GM13977 (cell line): ENCODE measurements at regions not wholly inside any gene's neighbourhood (a gene's known extent, or its start where the extent isn't known, plus 50 kb on each side); places are given as distances from the start of the nearest gene placed in this dataset.
"Not testable (repeated sequence)": the region's sequence is repeated elsewhere in the genome, so short reads cannot be mapped to it uniquely, and the experiment has no call there.

Experiments used
- DNase-seq: peaks from one replicate; pipeline ENCODE4 v3.0.0; 2012; ENCODE audit warnings: low spot score
- CTCF ChIP-seq: IDR thresholded peaks from 2 replicates; pipeline ENCODE4 v1.5.1; 2012; ENCODE audit warnings: mild to moderate bottlenecking, control low read depth; ENCODE audit not compliant: insufficient read depth; ENCODE audit errors: extremely low read depth, missing control alignments
- in situ Hi-C: fragments of 300-500 bp; cut with MboI; formaldehyde crosslinking; loops from one replicate; pipeline ENCODE4 v1.12.0; 2022; ENCODE audit warnings: low sequenced_read_pairs, low pct_unique_long_range_greater_than_20kb, mixed read lengths, inconsistent platforms; ENCODE audit not compliant: unreplicated experiment

GRCh38 chr13:50283017-50283416, 267.8 kb downstream of the KCNRG start:
- in situ Hi-C loops, result no loop called here
- no peak for DNase-seq
- TF ChIP-seq CTCF, result no peak

GRCh38 chr13:50284540-50284939, 269.3 kb downstream of the KCNRG start:
- no peak for DNase-seq
- no peak for TF ChIP-seq CTCF
- in situ Hi-C loops, result no loop called here

GRCh38 chr13:50285283-50285682, 270.0 kb downstream of the KCNRG start:
- no peak for TF ChIP-seq CTCF
- no peak for DNase-seq
- in situ Hi-C loops, result no loop called here

GRCh38 chr13:50286324-50286723, 271.1 kb downstream of the KCNRG start:
- in situ Hi-C loops, result no loop called here
- TF ChIP-seq CTCF, result no peak
- no peak for DNase-seq

GRCh38 chr13:50290186-50290585, 274.9 kb downstream of the KCNRG start:
- DNase-seq, result no peak
- TF ChIP-seq CTCF, result no peak
- in situ Hi-C loops, result no loop called here

GRCh38 chr13:50291611-50292010, 276.4 kb downstream of the KCNRG start:
- in situ Hi-C loops, result no loop called here
- no peak for DNase-seq
- TF ChIP-seq CTCF, result no peak

GRCh38 chr13:50292081-50292480, 276.8 kb downstream of the KCNRG start:
- in situ Hi-C loops, result no loop called here
- no peak for DNase-seq
- TF ChIP-seq CTCF, result no peak

GRCh38 chr13:50294425-50294824, 279.2 kb downstream of the KCNRG start:
- in situ Hi-C loops, DNase-seq: not testable (repeated sequence)
